K562 (cell line): ENCODE measurements at regions not wholly inside any gene's neighbourhood (a gene's known extent, or its start where the extent isn't known, plus 50 kb on each side); places are given as distances from the start of the nearest gene placed in this dataset.

Experiments used
- ATAC-seq: fragments of 200-7000 bp; cut with Tn5 transposase; 3 replicates; pipeline ENCODE4 v1.9.1; 2020; ENCODE audit warnings: moderate library complexity
- BruUV-seq: library from RNA; stranded (reverse); fragments of 400-500 nt; replicated peaks from 2 replicates; lab custom pipeline; 2021; lab: Mats Ljungman, UMichigan
- CTCF ChIA-PET: fragments of 300-600 bp; formaldehyde crosslinking; extraction: SDS; loops from one replicate; lab custom pipeline; 2021; ENCODE audit warnings: low intra/inter-chr PET ratio; lab: Yijun Ruan, JAX
- POLR2A ChIA-PET: fragments of 300-600, 350-650 bp; sonication (Branson Sonifier 250); formaldehyde crosslinking; extraction: SDS; loops from one replicate; lab custom pipeline; 2021; ENCODE audit warnings: antibody characterized with exemption, inconsistent platforms; lab: Yijun Ruan, JAX
- DNase-seq, 4 experiments: peaks; one replicate each; pipeline versions ENCODE4 v3.0.0 to v3.0.0-alpha.2; 2011 to 2018; ENCODE audit warnings: low spot score in 3 of 4, mixed read lengths in 3 of 4; ENCODE audit errors: extremely low read depth in 1 of 4
- FAIRE-seq: peaks from 2 replicates; lab custom pipeline; 2011; peaks lifted over from hg19 to GRCh38; lab: Jason Lieb, UNC
- H2AFZ ChIP-seq: 2 replicates; pipeline ENCODE4 v1.6.0; 2011; ENCODE audit warnings: low read depth, low read length, control low read depth, inconsistent platforms
- H3K27ac ChIP-seq: fragments of 200-600 bp; 3 replicates; pipeline ENCODE4 v1.8.0; 2011; ENCODE audit warnings: low read depth, mild to moderate bottlenecking, control low read depth, inconsistent platforms, low read length, moderate library complexity, mixed read lengths; ENCODE audit errors: extremely low read depth
- H3K27me3 ChIP-seq, 2 experiments: fragments of 300-600 bp in 1 of 2; 2 replicates in 1 of 2; 3 replicates in 1 of 2; pipeline versions ENCODE4 v1.6.0 to v1.8.0; 2011; ENCODE audit warnings: inconsistent platforms in 2 of 2, low read length in 2 of 2, mild to moderate bottlenecking in 1 of 2, mixed read lengths in 1 of 2, moderate library complexity in 1 of 2; ENCODE audit not compliant: control insufficient read depth in 2 of 2, insufficient read depth in 2 of 2
- H3K36me3 ChIP-seq: fragments of 300-600 bp; 3 replicates; pipeline ENCODE4 v1.8.0; 2011; ENCODE audit warnings: mild to moderate bottlenecking, low read length, inconsistent platforms; ENCODE audit not compliant: control insufficient read depth, insufficient read depth
- H3K4me1 ChIP-seq, 2 experiments: fragments of 200-600 bp in 1 of 2; replicated peaks in 1 of 2; 2 replicates in 1 of 2; 3 replicates in 1 of 2; pipeline versions ENCODE4 v1.5.1 to v1.8.0; 2011; ENCODE audit warnings: inconsistent platforms in 2 of 2, low read length in 2 of 2, mild to moderate bottlenecking in 1 of 2, mixed read lengths in 1 of 2, moderate library complexity in 1 of 2; ENCODE audit not compliant: control insufficient read depth in 2 of 2, insufficient read depth in 2 of 2
- H3K4me2 ChIP-seq: 2 replicates; pipeline ENCODE4 v1.6.1; 2011; ENCODE audit warnings: low read length, control low read depth, inconsistent platforms, mixed read lengths; ENCODE audit not compliant: insufficient read depth
- H3K4me3 ChIP-seq: fragments of 200-600 bp; sonication (generic), shearing (Covaris generic); 2 replicates; pipeline ENCODE4 v1.5.1; 2016; ENCODE audit warnings: control low read depth, inconsistent platforms
- H3K79me2 ChIP-seq: fragments of 200-600 bp; 3 replicates; pipeline ENCODE4 v1.8.0; 2011; ENCODE audit warnings: low read length, inconsistent platforms; ENCODE audit not compliant: control insufficient read depth, insufficient read depth
- H3K9ac ChIP-seq, 2 experiments: 2 replicates each; pipeline versions ENCODE4 v1.6.0 to v1.6.1; 2011; ENCODE audit warnings: low read depth in 2 of 2, low read length in 2 of 2, control low read depth in 1 of 2, inconsistent platforms in 1 of 2, mild to moderate bottlenecking in 1 of 2, mixed read lengths in 1 of 2; ENCODE audit not compliant: insufficient read depth in 1 of 2
- H3K9me1 ChIP-seq: one replicate; pipeline ENCODE4 v1.6.0; 2011; ENCODE audit warnings: inconsistent platforms, mild to moderate bottlenecking, low read length, moderate library complexity; ENCODE audit not compliant: control insufficient read depth, insufficient read depth
- H3K9me3 ChIP-seq: replicated peaks from 2 replicates; pipeline ENCODE4 v1.5.1; 2011; ENCODE audit warnings: low read depth, low read length, inconsistent platforms; ENCODE audit not compliant: control insufficient read depth, insufficient read depth
- H4K20me1 ChIP-seq: replicated peaks from 2 replicates; pipeline ENCODE4 v1.6.1; 2011; ENCODE audit warnings: low read length, inconsistent platforms, mixed read lengths; ENCODE audit not compliant: control insufficient read depth, insufficient read depth
- BRD9 ChIP-seq: fragments of 450-650 bp; IDR thresholded peaks from 2 replicates; pipeline ENCODE4 v1.6.1; 2018; ENCODE audit warnings: low read depth; ENCODE audit not compliant: partially characterized antibody
- MCM5 ChIP-seq: fragments of 450-650 bp; IDR thresholded peaks from 2 replicates; pipeline ENCODE4 v1.6.1; 2016; ENCODE audit warnings: low read depth
- MXD1 ChIP-seq: fragments of 250-450 bp; sonication (Bioruptor Pico); IDR thresholded peaks from 2 replicates; pipeline ENCODE4 v1.8.0; 2021; ENCODE audit warnings: borderline replicate concordance, mild to moderate bottlenecking, moderate library complexity; ENCODE audit not compliant: poor library complexity, severe bottlenecking
- NFATC3 ChIP-seq: fragments of 450-650 bp; IDR thresholded peaks from 2 replicates; pipeline ENCODE4 v1.6.1; 2017; ENCODE audit warnings: mild to moderate bottlenecking
- NFIC ChIP-seq: fragments of 450-650 bp; IDR thresholded peaks from 2 replicates; pipeline ENCODE4 v1.6.1; 2017; ENCODE audit warnings: mild to moderate bottlenecking, inconsistent platforms
- NFIX ChIP-seq: fragments of 250-450 bp; sonication (Bioruptor Pico); IDR thresholded peaks from 2 replicates; pipeline ENCODE4 v1.4.0; 2020; ENCODE audit warnings: low read depth, mild to moderate bottlenecking, moderate library complexity
- PHF20 ChIP-seq: fragments of 450-650 bp; IDR thresholded peaks from 2 replicates; pipeline ENCODE4 v1.6.1; 2018; ENCODE audit not compliant: partially characterized antibody
- PREB ChIP-seq: sonication (generic); formaldehyde crosslinking; IDR thresholded peaks from 2 replicates; pipeline ENCODE4 v1.8.1; 2023; ENCODE audit warnings: mild to moderate bottlenecking, missing genetic modification reagents
- ZNF232 ChIP-seq: sonication (generic); formaldehyde crosslinking; IDR thresholded peaks from 2 replicates; pipeline ENCODE4 v1.8.0; 2022; ENCODE audit warnings: mild to moderate bottlenecking, missing genetic modification reagents
- ZNF316 ChIP-seq: fragments of 450-650 bp; IDR thresholded peaks from 2 replicates; pipeline ENCODE4 v1.6.1; 2016
- ZNF561 ChIP-seq: fragments of 450-650 bp; formaldehyde crosslinking; conservative IDR thresholded peaks from 2 replicates; pipeline ENCODE4 v1.4.0; 2020; ENCODE audit warnings: mild to moderate bottlenecking, moderate library complexity
- WGBS: fragments of 100-300 bp; shearing (Covaris generic); methylation state at CpG from one replicate; pipeline ENCODE4 v1.1.6; 2016; ENCODE audit warnings: low coverage, mixed read lengths; ENCODE audit not compliant: insufficient coverage; ENCODE audit errors: missing lambda C conversion rate; 5-methylcytosine and 5-hydroxymethylcytosine counted together
- in situ Hi-C: fragments of 300-500 bp; cut with MboI; formaldehyde crosslinking; loops from 4 replicates; pipeline ENCODE4 v1.15.0; 2018; ENCODE audit warnings: inconsistent platforms, mixed read lengths
- intact Hi-C: fragments of 100-400 bp; cut with micrococcal nuclease; formaldehyde crosslinking; loops from 2 replicates; pipeline ENCODE4 v1.14.2; 2022
- TF ChIP-seq, protein P1 (sequence below): fragments of 450-650 bp; IDR thresholded peaks from one replicate; pipeline ENCODE4 v1.6.1; 2018; ENCODE audit warnings: mild to moderate bottlenecking, moderate library complexity; ENCODE audit not compliant: partially characterized antibody
- TF ChIP-seq, protein P2 (sequence below): fragments of 250-450 bp; sonication (Bioruptor Pico); IDR thresholded peaks from 2 replicates; pipeline ENCODE4 v1.8.0; 2022; ENCODE audit warnings: inconsistent platforms
- TF ChIP-seq, protein P3 (sequence below), 2 experiments: IDR thresholded peaks in 1 of 2; conservative IDR thresholded peaks in 1 of 2; 2 replicates each; pipeline ENCODE4 v1.6.1; 2016; ENCODE audit warnings: low read depth in 2 of 2, mild to moderate bottlenecking in 1 of 2, missing compliant biosample characterization in 1 of 2, missing genetic modification characterization in 1 of 2, moderate library complexity in 1 of 2

- in situ Hi-C loops (no loop called here), intact Hi-C loops (no loop called here)
- H3K9me1 ChIP-seq: no peaks in the 10 kb centered on the region
- DNase-seq (peak in 1 of 4 experiments; percentile 44), FAIRE-seq (no peak), ATAC-seq (no peak; the same call in 1 of the 3 replicates)
- no peaks in the 10 kb centered on the region for H4K20me1 ChIP-seq
- CTCF ChIA-PET: interaction anchor here (0.6 kb wide), 1 partner anchor 305 kb away, joined by 3 read pairs; no protein-coding TSS in a partner anchor
- H3K9me3 ChIP-seq: no peaks in the 10 kb centered on the region
- H3K36me3 ChIP-seq: no peaks in the 10 kb centered on the region
- H3K9ac ChIP-seq: no peak overlapping the region
- H3K27ac ChIP-seq: no peak overlapping the region
- peak overlapping the region; percentile 30; the same call in 1 of the 2 replicates for H2AFZ ChIP-seq
- POLR2A ChIA-PET: interaction anchor here (1.0 to 1.4 kb wide), 3 partner anchors 9 to 72 kb away, joined by 4 to 6 read pairs (median 4); no protein-coding TSS in a partner anchor
- no peak overlapping the region for H3K4me2 ChIP-seq
- 56% methylated on average over 6 of the region's 6 CpGs for WGBS
- H3K27me3 ChIP-seq: no peaks in the 10 kb centered on the region
- H3K4me1 ChIP-seq: peaks cover 0 to 15% of the 10 kb centered on the region in 2 experiments; a peak in 4 of 5 replicates
- H3K4me3 ChIP-seq: no peak overlapping the region
- no TSS peak for BruUV-seq
- H3K79me2 ChIP-seq: no peaks in the 10 kb centered on the region
- no peak for TF ChIP-seq MCM5
- no peak for TF ChIP-seq ZNF316
- TF ChIP-seq ZNF232: no peak
- TF ChIP-seq ZNF561 (CRISPR knock-in tag): no peak
- TF ChIP-seq, protein P1, sequence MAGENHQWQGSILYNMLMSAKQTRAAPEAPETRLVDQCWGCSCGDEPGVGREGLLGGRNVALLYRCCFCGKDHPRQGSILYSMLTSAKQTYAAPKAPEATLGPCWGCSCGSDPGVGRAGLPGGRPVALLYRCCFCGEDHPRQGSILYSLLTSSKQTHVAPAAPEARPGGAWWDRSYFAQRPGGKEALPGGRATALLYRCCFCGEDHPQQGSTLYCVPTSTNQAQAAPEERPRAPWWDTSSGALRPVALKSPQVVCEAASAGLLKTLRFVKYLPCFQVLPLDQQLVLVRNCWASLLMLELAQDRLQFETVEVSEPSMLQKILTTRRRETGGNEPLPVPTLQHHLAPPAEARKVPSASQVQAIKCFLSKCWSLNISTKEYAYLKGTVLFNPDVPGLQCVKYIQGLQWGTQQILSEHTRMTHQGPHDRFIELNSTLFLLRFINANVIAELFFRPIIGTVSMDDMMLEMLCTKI: no peak
- TF ChIP-seq, protein P2, sequence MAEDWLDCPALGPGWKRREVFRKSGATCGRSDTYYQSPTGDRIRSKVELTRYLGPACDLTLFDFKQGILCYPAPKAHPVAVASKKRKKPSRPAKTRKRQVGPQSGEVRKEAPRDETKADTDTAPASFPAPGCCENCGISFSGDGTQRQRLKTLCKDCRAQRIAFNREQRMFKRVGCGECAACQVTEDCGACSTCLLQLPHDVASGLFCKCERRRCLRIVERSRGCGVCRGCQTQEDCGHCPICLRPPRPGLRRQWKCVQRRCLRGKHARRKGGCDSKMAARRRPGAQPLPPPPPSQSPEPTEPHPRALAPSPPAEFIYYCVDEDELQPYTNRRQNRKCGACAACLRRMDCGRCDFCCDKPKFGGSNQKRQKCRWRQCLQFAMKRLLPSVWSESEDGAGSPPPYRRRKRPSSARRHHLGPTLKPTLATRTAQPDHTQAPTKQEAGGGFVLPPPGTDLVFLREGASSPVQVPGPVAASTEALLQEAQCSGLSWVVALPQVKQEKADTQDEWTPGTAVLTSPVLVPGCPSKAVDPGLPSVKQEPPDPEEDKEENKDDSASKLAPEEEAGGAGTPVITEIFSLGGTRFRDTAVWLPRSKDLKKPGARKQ: no peak
- peak; percentile 94 for TF ChIP-seq NFIX (CRISPR knock-in tag)
- no peak for TF ChIP-seq NFATC3
- TF ChIP-seq MXD1 (CRISPR knock-in tag): no peak
- peak; percentile 74 for TF ChIP-seq BRD9
- TF ChIP-seq PHF20: no peak
- no peak for TF ChIP-seq PREB
- peak; percentile 98 for TF ChIP-seq NFIC
- TF ChIP-seq, protein P3, sequence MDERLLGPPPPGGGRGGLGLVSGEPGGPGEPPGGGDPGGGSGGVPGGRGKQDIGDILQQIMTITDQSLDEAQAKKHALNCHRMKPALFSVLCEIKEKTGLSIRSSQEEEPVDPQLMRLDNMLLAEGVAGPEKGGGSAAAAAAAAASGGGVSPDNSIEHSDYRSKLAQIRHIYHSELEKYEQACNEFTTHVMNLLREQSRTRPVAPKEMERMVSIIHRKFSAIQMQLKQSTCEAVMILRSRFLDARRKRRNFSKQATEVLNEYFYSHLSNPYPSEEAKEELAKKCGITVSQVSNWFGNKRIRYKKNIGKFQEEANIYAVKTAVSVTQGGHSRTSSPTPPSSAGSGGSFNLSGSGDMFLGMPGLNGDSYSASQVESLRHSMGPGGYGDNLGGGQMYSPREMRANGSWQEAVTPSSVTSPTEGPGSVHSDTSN (CRISPR knock-in tag; IDR thresholded peaks at IDR 0.05; ENCODE audit: low read depth): no peak
- TF ChIP-seq, protein P3 (tag; conservative IDR thresholded peaks at IDR 0.05; ENCODE audit: low read depth): peak; percentile 43; the same call in 1 of the 2 replicates
Observed at GRCh38 chr6:16058201-16058928, 70.5 kb upstream of the MYLIP start.
